Daoy (cell line): ENCODE measurements at regions not wholly inside any gene's neighbourhood (a gene's known extent, or its start where the extent isn't known, plus 50 kb on each side); places are given as distances from the start of the nearest gene placed in this dataset.
A peak's percentile ranks its signal among the peaks of the same experiment; 100 is the strongest.

Source experiments
- DNase-seq: peaks from one replicate; pipeline ENCODE4 v3.0.0-alpha.2; 2015; ENCODE audit warnings: low read depth

- no peak for DNase-seq
Observed at GRCh38 chr5:145246961-145247744, 588.0 kb downstream of the PRELID2 start.

- DNase-seq: no peak
Observed at GRCh38 chr5:145246379-145246778, 588.8 kb downstream of the PRELID2 start.

- DNase-seq: no peak
Observed at GRCh38 chr5:145245354-145245753, 589.8 kb downstream of the PRELID2 start.

GRCh38 chr5:145244788-145245187 lies 590.4 kb downstream of the PRELID2 start:
- DNase-seq: no peak

GRCh38 chr5:145244251-145244650 lies 590.9 kb downstream of the PRELID2 start:
- DNase-seq: no peak

- no peak for DNase-seq
Observed at GRCh38 chr5:145243016-145243415, 592.1 kb downstream of the PRELID2 start.

- DNase-seq: no peak
Observed at GRCh38 chr5:145242551-145242950, 592.6 kb downstream of the PRELID2 start.

GRCh38 chr5:145237843-145238242 lies 597.3 kb downstream of the PRELID2 start:
- peak; percentile 6 for DNase-seq

GRCh38 chr5:145236983-145237382 lies 598.2 kb downstream of the PRELID2 start:
- no peak for DNase-seq

- no peak for DNase-seq
Observed at GRCh38 chr5:145236127-145236526, 599.0 kb downstream of the PRELID2 start.

GRCh38 chr5:145233461-145233860 lies 601.7 kb downstream of the PRELID2 start:
- DNase-seq: no peak

- no peak for DNase-seq
Observed at GRCh38 chr5:145230781-145231180, 604.4 kb downstream of the PRELID2 start.

- DNase-seq: no peak
Observed at GRCh38 chr5:145228564-145228963, 606.6 kb downstream of the PRELID2 start.

GRCh38 chr5:145227881-145228280 lies 607.3 kb downstream of the PRELID2 start:
- no peak for DNase-seq

- no peak for DNase-seq
Observed at GRCh38 chr5:145226726-145227125, 608.4 kb downstream of the PRELID2 start.

GRCh38 chr5:145225529-145225928 lies 609.6 kb downstream of the PRELID2 start:
- DNase-seq: no peak

GRCh38 chr5:145223582-145223981 lies 611.6 kb downstream of the PRELID2 start:
- no peak for DNase-seq

- DNase-seq: no peak
Observed at GRCh38 chr5:145222622-145223021, 612.5 kb downstream of the PRELID2 start.

GRCh38 chr5:145221416-145221815 lies 613.7 kb downstream of the PRELID2 start:
- no peak for DNase-seq

- DNase-seq: no peak
Observed at GRCh38 chr5:145220481-145220880, 614.7 kb downstream of the PRELID2 start.

- DNase-seq: no peak
Observed at GRCh38 chr5:145218982-145219381, 616.2 kb downstream of the PRELID2 start.

GRCh38 chr5:145218019-145218418 lies 617.1 kb downstream of the PRELID2 start:
- no peak for DNase-seq

- DNase-seq: no peak
Observed at GRCh38 chr5:145210020-145210419, 625.1 kb downstream of the PRELID2 start.

- DNase-seq: no peak
Observed at GRCh38 chr5:145205546-145205945, 629.6 kb downstream of the PRELID2 start.
